H1 (cell line): ENCODE measurements at regions not wholly inside any gene's neighbourhood (a gene's known extent, or its start where the extent isn't known, plus 50 kb on each side); places are given as distances from the start of the nearest gene placed in this dataset.

Experiments
- CTCF ChIA-PET: fragments of 300-600 bp; sonication (Branson Sonifier 250); formaldehyde crosslinking; loops from one replicate; lab custom pipeline; 2021; ENCODE audit not compliant: partially characterized antibody; lab: Charles Lee
- POLR2A ChIA-PET: fragments of 300-600 bp; sonication (Branson Sonifier 250); formaldehyde crosslinking; loops from one replicate; lab custom pipeline; 2021; ENCODE audit warnings: inconsistent platforms; ENCODE audit not compliant: partially characterized antibody; lab: Charles Lee
- DNase-seq, 2 experiments: peaks; one replicate each; pipeline versions ENCODE4 v3.0.0 to v3.0.0-alpha.2; 2010 to 2022; ENCODE audit warnings: low spot score in 2 of 2, low read depth in 1 of 2, mixed read lengths in 1 of 2
- FAIRE-seq: peaks from 2 replicates; lab custom pipeline; 2011; peaks lifted over from hg19 to GRCh38; lab: Jason Lieb, UNC
- H2AFZ ChIP-seq: 2 replicates; pipeline ENCODE4 v1.8.1; 2012; ENCODE audit warnings: low read length, inconsistent platforms
- H2AK5ac ChIP-seq: 2 replicates; pipeline ENCODE4 v1.6.1; 2013; ENCODE audit warnings: low read depth, low read length
- H2BK120ac ChIP-seq: replicated peaks from 2 replicates; pipeline ENCODE3; 2013; ENCODE audit warnings: low read depth, low read length, inconsistent platforms
- H2BK12ac ChIP-seq: 2 replicates; pipeline ENCODE4 v1.6.1; 2013; ENCODE audit warnings: low read depth, low read length
- H2BK15ac ChIP-seq: 2 replicates; pipeline ENCODE4 v1.6.1; 2013; ENCODE audit warnings: low read length
- H2BK20ac ChIP-seq: 2 replicates; pipeline ENCODE4 v1.6.1; 2013; ENCODE audit warnings: low read length
- H2BK5ac ChIP-seq: 2 replicates; pipeline ENCODE4 v1.6.1; 2013; ENCODE audit warnings: low read depth, low read length
- H3K14ac ChIP-seq: 2 replicates; pipeline ENCODE4 v1.6.1; 2013; ENCODE audit warnings: inconsistent platforms; ENCODE audit not compliant: insufficient read length
- H3K18ac ChIP-seq: 2 replicates; pipeline ENCODE4 v1.6.1; 2013; ENCODE audit warnings: low read length; ENCODE audit errors: extremely low read depth
- H3K23ac ChIP-seq: 2 replicates; pipeline ENCODE4 v1.6.1; 2013; ENCODE audit warnings: inconsistent platforms; ENCODE audit not compliant: insufficient read length
- H3K23me2 ChIP-seq: 2 replicates; pipeline ENCODE4 v1.6.1; 2013; ENCODE audit warnings: low read depth, low read length
- H3K27ac ChIP-seq: 2 replicates; pipeline ENCODE4 v1.6.1; 2011; ENCODE audit warnings: low read depth, low read length, inconsistent platforms
- H3K27me3 ChIP-seq, 4 experiments: replicated peaks in 1 of 4; 1 replicate in 1 of 4; 2 replicates in 3 of 4; pipeline versions ENCODE4 v1.6.1 to v1.8.1; 2011 to 2013; ENCODE audit warnings: low read length in 3 of 4, mild to moderate bottlenecking in 3 of 4, inconsistent platforms in 2 of 4, mixed read lengths in 2 of 4, moderate library complexity in 1 of 4; ENCODE audit not compliant: control insufficient read depth in 3 of 4, insufficient read depth in 3 of 4; ENCODE audit errors: extremely low read depth in 1 of 4
- H3K36me3 ChIP-seq, 4 experiments: 2 replicates each; pipeline versions ENCODE4 v1.6.1 to v1.8.1; 2011 to 2013; ENCODE audit warnings: mild to moderate bottlenecking in 4 of 4, low read length in 3 of 4, moderate library complexity in 2 of 4, control low read depth in 1 of 4, inconsistent platforms in 1 of 4; ENCODE audit not compliant: insufficient read depth in 4 of 4, control insufficient read depth in 2 of 4
- H3K4ac ChIP-seq: replicated peaks from 2 replicates; pipeline ENCODE3; 2013; ENCODE audit warnings: low read length, low read depth, mixed read lengths, inconsistent platforms; ENCODE audit not compliant: insufficient read length
- H3K4me1 ChIP-seq, 4 experiments: replicated peaks in 1 of 4; 1 replicate in 1 of 4; 2 replicates in 3 of 4; pipeline versions ENCODE4 v1.6.1 to v1.8.1; 2011 to 2013; ENCODE audit warnings: low read length in 3 of 4, inconsistent platforms in 2 of 4, mixed read lengths in 1 of 4; ENCODE audit not compliant: insufficient read depth in 4 of 4, control insufficient read depth in 3 of 4
- H3K4me2 ChIP-seq, 2 experiments: 2 replicates each; pipeline versions ENCODE4 v1.6.1 to v1.8.1; 2011 to 2013; ENCODE audit warnings: low read depth in 2 of 2, low read length in 2 of 2, control low read depth in 1 of 2, inconsistent platforms in 1 of 2, mild to moderate bottlenecking in 1 of 2; ENCODE audit not compliant: insufficient read depth in 1 of 2
- H3K4me3 ChIP-seq, 4 experiments: fragments of 200-600, 300-600 bp in 1 of 4; sonication (generic), shearing (Covaris generic), sonication (Bioruptor Twin) in 1 of 4; 2 replicates each; pipeline versions ENCODE4 v1.5.1 to v1.8.1; 2011 to 2016; ENCODE audit warnings: low read length in 4 of 4, low read depth in 3 of 4, control low read depth in 2 of 4, inconsistent platforms in 2 of 4, mild to moderate bottlenecking in 2 of 4, mixed read lengths in 1 of 4, moderate library complexity in 1 of 4; ENCODE audit not compliant: insufficient read depth in 2 of 4; ENCODE audit errors: extremely low read depth in 1 of 4
- H3K56ac ChIP-seq: replicated peaks from 2 replicates; pipeline ENCODE3; 2013; ENCODE audit warnings: low read depth, mild to moderate bottlenecking, mixed read lengths, low read length, inconsistent platforms; ENCODE audit not compliant: insufficient read length
- H3K79me1 ChIP-seq: 2 replicates; pipeline ENCODE4 v1.6.1; 2013; ENCODE audit warnings: low read depth, low read length, control low read depth
- H3K79me2 ChIP-seq, 2 experiments: 2 replicates each; pipeline versions ENCODE4 v1.6.1 to v1.8.1; 2012 to 2013; ENCODE audit warnings: low read length in 2 of 2, mild to moderate bottlenecking in 2 of 2, inconsistent platforms in 1 of 2; ENCODE audit not compliant: insufficient read depth in 2 of 2, control insufficient read depth in 1 of 2
- H3K9ac ChIP-seq, 4 experiments: replicated peaks in 1 of 4; 1 replicate in 1 of 4; 2 replicates in 3 of 4; pipeline versions ENCODE4 v1.6.1 to v1.8.1; 2011 to 2013; ENCODE audit warnings: low read depth in 3 of 4, low read length in 3 of 4, control low read depth in 2 of 4, mild to moderate bottlenecking in 2 of 4, moderate library complexity in 2 of 4, inconsistent platforms in 1 of 4; ENCODE audit errors: extremely low read depth in 1 of 4
- H3K9me3 ChIP-seq, 2 experiments: 2 replicates each; pipeline versions ENCODE4 v1.6.1 to v1.8.1; 2012 to 2013; ENCODE audit warnings: mild to moderate bottlenecking in 2 of 2, moderate library complexity in 2 of 2, control low read depth in 1 of 2, inconsistent platforms in 1 of 2, low read depth in 1 of 2, low read length in 1 of 2, mixed read lengths in 1 of 2; ENCODE audit not compliant: insufficient read depth in 2 of 2
- H4K20me1 ChIP-seq, 2 experiments: replicated peaks in 1 of 2; 2 replicates each; pipeline versions ENCODE3 to v1.8.1; 2011 to 2013; ENCODE audit warnings: inconsistent platforms in 2 of 2, low read length in 2 of 2, mild to moderate bottlenecking in 1 of 2; ENCODE audit not compliant: insufficient read depth in 2 of 2, control insufficient read depth in 1 of 2
- H4K5ac ChIP-seq: 2 replicates; pipeline ENCODE4 v1.6.1; 2013; ENCODE audit warnings: low read length, low read depth, mixed read lengths, inconsistent platforms; ENCODE audit not compliant: insufficient read length
- H4K8ac ChIP-seq: 2 replicates; pipeline ENCODE4 v1.8.0; 2013; ENCODE audit warnings: mild to moderate bottlenecking, moderate library complexity, low read length, inconsistent platforms; ENCODE audit not compliant: insufficient read depth; ENCODE audit errors: extremely low read depth
- H4K91ac ChIP-seq: replicated peaks from 2 replicates; pipeline ENCODE3; 2013; ENCODE audit warnings: low read length, mixed read lengths, inconsistent platforms; ENCODE audit not compliant: insufficient read length
- CREB1 ChIP-seq: IDR thresholded peaks from 2 replicates; pipeline ENCODE4 v1.6.1; 2012; ENCODE audit warnings: inconsistent platforms
- E2F6 ChIP-seq: IDR thresholded peaks from 2 replicates; pipeline ENCODE4 v1.6.1; 2012; ENCODE audit warnings: inconsistent platforms
- EZH2 ChIP-seq: fragments of 200-600 bp; sonication (generic); IDR thresholded peaks from 2 replicates; pipeline ENCODE4 v1.7.1; 2012; ENCODE audit warnings: low read depth, mild to moderate bottlenecking, moderate library complexity, low read length, inconsistent platforms; ENCODE audit not compliant: severe bottlenecking
- KDM1A ChIP-seq: fragments of 200-600, 300-600 bp; sonication (generic); IDR thresholded peaks from 2 replicates; pipeline ENCODE4 v1.7.1; 2016; ENCODE audit warnings: mild to moderate bottlenecking, low read length, borderline replicate concordance
- RAD21 ChIP-seq, 2 experiments: IDR thresholded peaks in 1 of 2; conservative IDR thresholded peaks in 1 of 2; 2 replicates each; pipeline ENCODE4 v1.6.1; 2011; ENCODE audit warnings: low read depth in 2 of 2, low read length in 2 of 2, improper control_type of control experiment in 1 of 2, inconsistent platforms in 1 of 2, mild to moderate bottlenecking in 1 of 2, moderate library complexity in 1 of 2
- RXRA ChIP-seq: IDR thresholded peaks from 2 replicates; pipeline ENCODE4 v1.6.1; 2011; ENCODE audit warnings: low read depth, mild to moderate bottlenecking, low read length, moderate library complexity; ENCODE audit not compliant: insufficient read depth
- WGBS, 2 experiments: shearing (Covaris generic) in 1 of 2; methylation state at CpG; one replicate each; pipeline versions ENCODE4 v1.1.6 to v1.1.7; 2013 to 2015; ENCODE audit warnings: low lambda C conversion rate in 2 of 2, mixed read lengths in 2 of 2, inconsistent platforms in 1 of 2, low coverage in 1 of 2, missing lambda C conversion rate in 1 of 2; ENCODE audit not compliant: insufficient replicate concordance in 2 of 2, insufficient coverage in 1 of 2, insufficient read length in 1 of 2; ENCODE audit errors: extremely low coverage in 1 of 2, missing lambda C conversion rate in 1 of 2; 5-methylcytosine and 5-hydroxymethylcytosine counted together
- TF ChIP-seq, protein P1 (sequence below), 3 experiments: IDR thresholded peaks; 1 replicate in 2 of 3; 2 replicates in 1 of 3; pipeline versions ENCODE4 v1.5.1 to v1.6.1; 2011; ENCODE audit warnings: low read length in 3 of 3, mild to moderate bottlenecking in 3 of 3, inconsistent platforms in 2 of 3, low read depth in 1 of 3, moderate library complexity in 1 of 3; ENCODE audit not compliant: insufficient read depth in 1 of 3; ENCODE audit errors: control extremely low read depth in 1 of 3

DNA sequence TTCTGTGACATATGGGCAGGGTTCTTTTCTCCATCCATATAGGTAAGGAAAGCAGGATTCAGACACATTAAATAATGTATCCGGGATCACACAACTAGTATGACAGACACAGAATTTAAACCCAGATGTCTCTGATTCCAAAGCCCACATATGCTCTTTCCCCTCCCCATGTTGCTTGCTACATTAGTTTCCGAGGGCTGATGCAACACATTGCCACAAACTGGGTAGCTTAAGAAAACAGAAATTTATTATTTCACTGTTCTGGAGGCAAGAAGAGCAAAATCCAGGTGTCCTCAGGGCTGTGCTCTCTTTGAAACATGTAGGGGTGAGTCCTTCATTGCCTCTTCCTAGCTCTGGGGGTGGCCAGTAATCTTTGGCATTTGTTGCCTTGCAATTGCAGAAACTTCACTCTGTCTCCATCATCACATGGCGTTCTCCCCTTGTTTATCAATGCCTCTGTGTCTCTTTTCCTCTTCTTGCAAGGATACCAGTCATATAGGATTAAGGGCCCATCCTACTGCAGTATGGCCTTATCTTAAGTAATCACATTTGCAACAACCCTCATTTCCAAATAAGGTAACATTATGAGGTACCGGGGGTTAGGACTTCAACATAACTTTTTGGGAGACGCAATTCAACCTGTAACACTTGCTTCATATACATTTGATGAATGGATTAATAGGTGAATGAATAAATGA, 83.0 kb upstream of the CCND2 start:
- Histone ChIP-seq H3K23me2 (no peaks in the 10 kb centered on the region), H3K18ac (no peak overlapping the region), H3K36me3 (no peaks in the 10 kb centered on the region), H3K9ac (no peak overlapping the region), H3K23ac (no peak overlapping the region), H4K20me1 (no peaks in the 10 kb centered on the region), H3K4me3 (no peak overlapping the region), H4K91ac (no peak overlapping the region), H2AK5ac (no peak overlapping the region), H3K27ac (no peak overlapping the region), H3K4ac (no peak overlapping the region), H3K56ac (no peak overlapping the region), H3K14ac (no peak overlapping the region), H2BK12ac (0 out of 2 replicates have a peak overlapping the region, but pooled peaks have one; percentile 41), H4K8ac (no peak overlapping the region), H3K4me2 (no peak overlapping the region), H3K27me3 (no peaks in the 10 kb centered on the region), H2BK5ac (no peak overlapping the region), H2BK120ac (no peak overlapping the region), H2AFZ (peak overlapping the region; percentile 56), H4K5ac (no peak overlapping the region)
- ChIA-PET CTCF (interaction anchor here (0.5 to 1.5 kb wide), 5 partner anchors 9 to 203 kb away, joined by 3 to 5 read pairs (median 3); no protein-coding TSS in a partner anchor), POLR2A (interaction anchor here (1.0 to 1.1 kb wide), 2 partner anchors 55 to 165 kb away, joined by 3 read pairs; no protein-coding TSS in a partner anchor)
- FAIRE-seq (no peak), DNase-seq (no peak)
- whole genome bisulfite sequencing, 2 experiments: 84% methylated on average over 5 of the region's 5 CpGs; no CpG with 5 or more reads in 1 of the 2 experiments
- TF ChIP-seq CREB1 (no peak), E2F6 (no peak), RAD21 (IDR thresholded peaks at IDR 0.05 in 1 of 2, conservative IDR thresholded peaks at IDR 0.05 in 1 of 2; ENCODE audit: low read depth in 2 of 2, low read length in 2 of 2) (no peak), RXRA (no peak), KDM1A (no peak), EZH2 (no peak)
- TF ChIP-seq, protein P1, sequence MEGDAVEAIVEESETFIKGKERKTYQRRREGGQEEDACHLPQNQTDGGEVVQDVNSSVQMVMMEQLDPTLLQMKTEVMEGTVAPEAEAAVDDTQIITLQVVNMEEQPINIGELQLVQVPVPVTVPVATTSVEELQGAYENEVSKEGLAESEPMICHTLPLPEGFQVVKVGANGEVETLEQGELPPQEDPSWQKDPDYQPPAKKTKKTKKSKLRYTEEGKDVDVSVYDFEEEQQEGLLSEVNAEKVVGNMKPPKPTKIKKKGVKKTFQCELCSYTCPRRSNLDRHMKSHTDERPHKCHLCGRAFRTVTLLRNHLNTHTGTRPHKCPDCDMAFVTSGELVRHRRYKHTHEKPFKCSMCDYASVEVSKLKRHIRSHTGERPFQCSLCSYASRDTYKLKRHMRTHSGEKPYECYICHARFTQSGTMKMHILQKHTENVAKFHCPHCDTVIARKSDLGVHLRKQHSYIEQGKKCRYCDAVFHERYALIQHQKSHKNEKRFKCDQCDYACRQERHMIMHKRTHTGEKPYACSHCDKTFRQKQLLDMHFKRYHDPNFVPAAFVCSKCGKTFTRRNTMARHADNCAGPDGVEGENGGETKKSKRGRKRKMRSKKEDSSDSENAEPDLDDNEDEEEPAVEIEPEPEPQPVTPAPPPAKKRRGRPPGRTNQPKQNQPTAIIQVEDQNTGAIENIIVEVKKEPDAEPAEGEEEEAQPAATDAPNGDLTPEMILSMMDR (IDR thresholded peaks at IDR 0.05; ENCODE audit: control extremely low read depth in 1 of 3, insufficient read depth in 1 of 3, low read depth in 1 of 3, low read length in 3 of 3): no peak
- TF ChIP-seq, all 59 proteins: peak for 0
- Histone ChIP-seq H3K79me1 (no peaks in the 10 kb centered on the region), H2BK20ac (no peak overlapping the region), H3K79me2 (no peaks in the 10 kb centered on the region; a peak in 1 of 4 replicates), H2BK15ac (no peak overlapping the region), H3K4me1 (peaks cover 0 to 10% (median 3%) of the 10 kb centered on the region in 4 experiments; a peak in 4 of 7 replicates), H3K9me3 (no peaks in the 10 kb centered on the region)
